Progenitor cell of endocrine pancreas (in vitro differentiated cells): ENCODE measurements at regions not wholly inside any gene's neighbourhood (a gene's known extent, or its start where the extent isn't known, plus 50 kb on each side); places are given as distances from the start of the nearest gene placed in this dataset.
"Not testable (repeated sequence)": the region's sequence is repeated elsewhere in the genome, so short reads cannot be mapped to it uniquely, and the experiment has no call there.

Experiments
- DNase-seq: peaks from one replicate; pipeline ENCODE4 v3.0.0; 2021; ENCODE audit warnings: low spot score; ENCODE audit not compliant: unreplicated experiment
- H3K27ac Mint-ChIP-seq: 2 replicates; pipeline ENCODE4 v1.8.0; 2021; ENCODE audit warnings: mild to moderate bottlenecking, moderate library complexity, mixed read lengths
- H3K27me3 Mint-ChIP-seq: 2 replicates; pipeline ENCODE4 v1.8.0; 2021; ENCODE audit warnings: mixed read lengths
- H3K36me3 Mint-ChIP-seq: 2 replicates; pipeline ENCODE4 v1.8.0; 2022; ENCODE audit warnings: mixed read lengths; ENCODE audit not compliant: insufficient read depth
- H3K4me1 Mint-ChIP-seq: 2 replicates; pipeline ENCODE4 v1.8.0; 2021; ENCODE audit warnings: low read depth, mixed read lengths
- H3K4me3 Mint-ChIP-seq: 2 replicates; pipeline ENCODE4 v1.8.0; 2021; ENCODE audit warnings: low read depth, mild to moderate bottlenecking, moderate library complexity, mixed read lengths
- H3K9me3 Mint-ChIP-seq: 2 replicates; pipeline ENCODE4 v1.8.0; 2021; ENCODE audit warnings: low read depth, mixed read lengths
- TF ChIP-seq, protein P1 (sequence below): fragments of 200-600 bp; sonication (generic); IDR thresholded peaks from one replicate; pipeline ENCODE4 v1.5.0; 2021; ENCODE audit warnings: antibody characterized with exemption, mild to moderate bottlenecking; ENCODE audit not compliant: unreplicated experiment

DNA sequence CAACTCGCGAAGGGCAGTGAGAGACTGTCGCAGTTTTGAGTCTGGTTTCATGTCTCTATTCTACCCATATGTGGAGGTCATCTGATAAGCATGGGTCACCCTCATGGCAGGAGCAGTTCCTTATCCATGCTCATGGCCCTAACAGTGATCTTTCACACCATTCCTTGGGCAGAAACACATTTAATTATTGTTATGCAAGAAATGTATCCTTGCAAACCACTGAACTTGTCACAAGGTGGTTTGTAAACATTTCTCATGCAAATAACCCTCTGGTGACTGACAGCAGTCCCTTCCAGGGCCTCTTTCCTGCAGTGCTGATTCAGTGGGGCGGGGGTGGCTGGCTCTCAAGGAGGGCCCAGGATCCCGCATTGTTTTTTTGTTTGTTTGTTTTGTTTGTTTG lies 421.4 kb upstream of the RUNX1 start:
- Mint-ChIP-seq H3K9me3 (peaks cover 5% of the 10 kb centered on the region), H3K36me3 (no peaks in the 10 kb centered on the region), H3K4me1 (peaks cover 4% of the 10 kb centered on the region), H3K27ac (no peak overlapping the region), H3K4me3 (no peak overlapping the region), H3K27me3 (no peaks in the 10 kb centered on the region)
- no peak for DNase-seq
- TF ChIP-seq, protein P1, sequence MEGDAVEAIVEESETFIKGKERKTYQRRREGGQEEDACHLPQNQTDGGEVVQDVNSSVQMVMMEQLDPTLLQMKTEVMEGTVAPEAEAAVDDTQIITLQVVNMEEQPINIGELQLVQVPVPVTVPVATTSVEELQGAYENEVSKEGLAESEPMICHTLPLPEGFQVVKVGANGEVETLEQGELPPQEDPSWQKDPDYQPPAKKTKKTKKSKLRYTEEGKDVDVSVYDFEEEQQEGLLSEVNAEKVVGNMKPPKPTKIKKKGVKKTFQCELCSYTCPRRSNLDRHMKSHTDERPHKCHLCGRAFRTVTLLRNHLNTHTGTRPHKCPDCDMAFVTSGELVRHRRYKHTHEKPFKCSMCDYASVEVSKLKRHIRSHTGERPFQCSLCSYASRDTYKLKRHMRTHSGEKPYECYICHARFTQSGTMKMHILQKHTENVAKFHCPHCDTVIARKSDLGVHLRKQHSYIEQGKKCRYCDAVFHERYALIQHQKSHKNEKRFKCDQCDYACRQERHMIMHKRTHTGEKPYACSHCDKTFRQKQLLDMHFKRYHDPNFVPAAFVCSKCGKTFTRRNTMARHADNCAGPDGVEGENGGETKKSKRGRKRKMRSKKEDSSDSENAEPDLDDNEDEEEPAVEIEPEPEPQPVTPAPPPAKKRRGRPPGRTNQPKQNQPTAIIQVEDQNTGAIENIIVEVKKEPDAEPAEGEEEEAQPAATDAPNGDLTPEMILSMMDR, result no peak

DNA sequence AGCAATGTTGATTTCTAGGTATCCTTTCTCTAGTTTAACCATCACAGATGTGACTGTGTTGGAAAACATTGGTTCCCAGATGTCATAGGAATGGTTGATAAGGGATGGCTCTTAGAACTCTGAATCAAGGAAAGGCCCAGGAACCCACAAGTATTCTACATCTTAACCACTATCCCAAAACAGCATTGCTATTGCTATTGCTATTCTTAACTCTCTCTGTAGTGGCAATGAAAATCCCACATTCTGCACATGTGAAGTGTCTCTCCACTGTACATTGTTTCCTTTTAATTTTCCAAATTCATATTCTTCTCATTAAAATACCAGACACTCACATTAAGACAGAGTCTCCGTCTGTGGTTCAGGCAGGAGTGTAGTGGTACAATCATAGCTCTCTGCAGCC lies 420.4 kb upstream of the RUNX1 start:
- Mint-ChIP-seq H3K27me3 (no peaks in the 10 kb centered on the region), H3K4me3 (no peak overlapping the region), H3K9me3 (peaks cover 5% of the 10 kb centered on the region), H3K36me3 (no peaks in the 10 kb centered on the region), H3K4me1 (peaks cover 4% of the 10 kb centered on the region), H3K27ac (no peak overlapping the region)
- DNase-seq, result no peak
- TF ChIP-seq, protein P1, result no peak

DNA sequence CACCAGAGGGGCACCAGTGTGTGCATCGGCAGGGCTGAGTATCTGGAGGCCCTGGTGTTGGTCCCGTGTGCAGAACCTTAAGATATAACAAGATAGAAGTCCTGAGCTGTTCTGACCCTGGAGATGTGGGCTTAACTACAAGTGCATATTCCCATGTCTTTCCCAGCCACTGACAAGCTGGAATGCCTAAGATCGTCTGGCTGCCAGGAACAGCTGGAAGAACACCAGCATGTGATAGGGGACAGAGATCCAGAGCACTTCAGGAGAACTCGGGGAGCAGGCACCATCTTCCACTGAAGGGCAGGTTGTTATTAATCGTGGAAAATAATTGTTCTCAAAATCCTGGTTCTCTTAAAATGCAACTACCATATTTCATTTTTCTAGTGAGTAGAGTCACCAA lies 419.9 kb upstream of the RUNX1 start:
- Mint-ChIP-seq H3K4me1 (peaks cover 4% of the 10 kb centered on the region), H3K27ac (no peak overlapping the region), H3K9me3 (peaks cover 5% of the 10 kb centered on the region), H3K4me3 (no peak overlapping the region), H3K36me3 (no peaks in the 10 kb centered on the region), H3K27me3 (no peaks in the 10 kb centered on the region)
- no peak for DNase-seq
- TF ChIP-seq, protein P1, result no peak

DNA sequence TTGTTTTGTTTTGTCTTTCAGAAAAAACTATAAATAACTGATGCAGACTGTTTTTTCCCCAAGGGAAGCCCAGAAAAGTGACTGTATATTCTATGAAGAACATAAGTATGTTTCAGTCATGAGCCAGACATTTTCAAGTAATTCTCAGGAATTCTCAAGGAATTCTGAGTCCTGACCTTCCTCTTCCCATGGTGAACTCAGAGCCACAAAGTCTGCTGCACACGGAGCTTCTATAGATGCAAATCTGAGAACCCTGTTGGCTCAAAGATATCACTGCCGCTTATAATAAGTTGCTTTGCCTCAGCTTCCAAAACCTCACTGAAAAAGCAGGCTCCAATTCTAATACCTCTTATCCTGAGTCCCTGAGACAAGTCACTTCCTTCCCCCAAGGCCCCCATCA lies 418.5 kb upstream of the RUNX1 start:
- Mint-ChIP-seq H3K4me3 (no peak overlapping the region), H3K36me3 (no peaks in the 10 kb centered on the region), H3K27me3 (no peaks in the 10 kb centered on the region), H3K4me1 (peaks cover 4% of the 10 kb centered on the region), H3K27ac (no peak overlapping the region), H3K9me3 (peaks cover 9% of the 10 kb centered on the region)
- TF ChIP-seq, protein P1, result no peak
- no peak for DNase-seq

DNA sequence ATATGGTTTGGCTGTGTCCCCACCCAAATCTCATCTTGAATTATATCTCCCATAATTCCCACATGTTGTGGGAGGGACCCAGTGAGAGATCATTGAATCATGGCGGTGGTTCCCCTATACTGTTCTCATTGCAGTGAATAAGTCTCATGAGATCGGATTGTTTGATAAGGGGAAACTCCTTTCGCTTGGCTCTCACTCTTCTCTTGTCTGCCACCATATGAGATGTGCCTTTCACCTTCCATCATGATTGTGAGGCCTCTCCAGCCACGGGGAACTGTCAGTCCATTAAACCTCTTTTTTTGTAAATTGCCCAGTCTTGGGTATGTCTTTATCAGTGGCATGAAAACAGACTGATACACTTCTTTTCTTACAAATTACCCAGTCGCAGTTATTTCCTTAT lies 417.6 kb upstream of the RUNX1 start:
- not testable (repeated sequence) for H3K27me3 Mint-ChIP-seq, H3K4me1 Mint-ChIP-seq, DNase-seq, H3K4me3 Mint-ChIP-seq, H3K9me3 Mint-ChIP-seq, H3K36me3 Mint-ChIP-seq, H3K27ac Mint-ChIP-seq

DNA sequence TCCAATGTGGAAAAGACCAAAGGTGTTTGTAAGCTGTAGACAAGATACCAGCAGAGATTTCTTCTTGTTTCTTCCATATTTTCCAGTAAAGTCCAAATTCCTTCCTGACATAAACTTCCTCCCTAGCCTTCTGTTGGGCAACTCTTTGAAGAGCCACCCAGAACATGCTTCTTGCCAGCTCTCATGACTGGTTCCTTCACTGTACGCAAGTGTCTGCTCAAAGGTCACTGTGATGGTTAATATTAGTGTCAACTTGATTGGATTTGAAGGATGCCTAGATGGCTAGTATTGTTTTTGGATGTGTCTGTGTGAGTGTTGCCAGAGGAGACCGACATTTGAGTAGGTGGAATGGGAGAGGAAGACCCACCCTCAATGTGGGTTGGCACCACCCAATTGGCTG lies 416.6 kb upstream of the RUNX1 start:
- H3K36me3 Mint-ChIP-seq, result no peaks in the 10 kb centered on the region
- H3K27ac Mint-ChIP-seq, result no peak overlapping the region
- no peaks in the 10 kb centered on the region for H3K4me1 Mint-ChIP-seq
- no peak overlapping the region for H3K4me3 Mint-ChIP-seq
- H3K9me3 Mint-ChIP-seq, result peaks cover 9% of the 10 kb centered on the region
- no peaks in the 10 kb centered on the region for H3K27me3 Mint-ChIP-seq
- DNase-seq, result no peak
- TF ChIP-seq, protein P1, result no peak
